ENCODE measurements at regions not wholly inside any gene's neighbourhood (a gene's known extent, or its start where the extent isn't known, plus 50 kb on each side); places are given as distances from the start of the nearest gene placed in this dataset.
A peak's percentile ranks its signal among the peaks of the same experiment; 100 is the strongest.

- DNase-seq, result no peak
These were observed 98.6 kb upstream of the TAB2 start for GRCh38 chr6:149218915-149219314.

GRCh38 chr6:149220882-149221773 is 96.4 kb upstream of the TAB2 start:
- no peak for DNase-seq

- no peak for DNase-seq
These were observed 95.8 kb upstream of the TAB2 start for GRCh38 chr6:149221774-149222070.

GRCh38 chr6:149223120-149223903 is 94.2 kb upstream of the TAB2 start:
- DNase-seq, result no peak

- DNase-seq, result peak; percentile 38
These were observed 93.6 kb upstream of the TAB2 start for GRCh38 chr6:149223904-149224351.

GRCh38 chr6:149224399-149224798 is 93.1 kb upstream of the TAB2 start:
- no peak for DNase-seq

- no peak for DNase-seq
These were observed 92.1 kb upstream of the TAB2 start for GRCh38 chr6:149225370-149225769.

GRCh38 chr6:149225946-149226345 is 91.6 kb upstream of the TAB2 start:
- no peak for DNase-seq

GRCh38 chr6:149227796-149228195 is 89.7 kb upstream of the TAB2 start:
- DNase-seq, result no peak

GRCh38 chr6:149228311-149228955 is 89.1 kb upstream of the TAB2 start:
- peak; percentile 48 for DNase-seq

- DNase-seq, result no peak
These were observed 88.4 kb upstream of the TAB2 start for GRCh38 chr6:149229096-149229495.

- DNase-seq, result no peak
These were observed 86.6 kb upstream of the TAB2 start for GRCh38 chr6:149230712-149231460.

- DNase-seq, result no peak
These were observed 85.7 kb upstream of the TAB2 start for GRCh38 chr6:149231778-149232177.

- peak; percentile 58 for DNase-seq
These were observed 84.3 kb upstream of the TAB2 start for GRCh38 chr6:149233056-149233715.

- peak; percentile 12 for DNase-seq
These were observed 83.2 kb upstream of the TAB2 start for GRCh38 chr6:149234051-149234962.

GRCh38 chr6:149235130-149235561 is 82.4 kb upstream of the TAB2 start:
- peak; percentile 65 for DNase-seq

GRCh38 chr6:149236589-149236988 is 80.9 kb upstream of the TAB2 start:
- peak; percentile 91 for DNase-seq

GRCh38 chr6:149237464-149237863 is 80.0 kb upstream of the TAB2 start:
- DNase-seq, result peak; percentile 49

GRCh38 chr6:149239573-149240209 is 77.8 kb upstream of the TAB2 start:
- no peak for DNase-seq

- no peak for DNase-seq
These were observed 74.6 kb upstream of the TAB2 start for GRCh38 chr6:149242883-149243282.

- DNase-seq, result no peak
These were observed 73.4 kb upstream of the TAB2 start for GRCh38 chr6:149244105-149244504.
